Hepatocyte (in vitro differentiated cells): ENCODE measurements at regions not wholly inside any gene's neighbourhood (a gene's known extent, or its start where the extent isn't known, plus 50 kb on each side); places are given as distances from the start of the nearest gene placed in this dataset.

Experiments
- CTCF ChIP-seq: fragments of 200-600 bp; sonication (generic); IDR thresholded peaks from 2 replicates; pipeline ENCODE4 v1.5.1; 2016; ENCODE audit warnings: antibody characterized with exemption, mild to moderate bottlenecking; ENCODE audit not compliant: poor library complexity
- EZH2 ChIP-seq: fragments of 200-600 bp; sonication (generic); IDR thresholded peaks from 2 replicates; pipeline ENCODE4 v1.6.1; 2016; ENCODE audit warnings: antibody characterized with exemption, mild to moderate bottlenecking, borderline replicate concordance
- EZH2phosphoT487 ChIP-seq: fragments of 200-600 bp; sonication (generic); IDR thresholded peaks from one replicate; pipeline ENCODE4 v1.6.1; 2018; ENCODE audit warnings: antibody characterized with exemption, mild to moderate bottlenecking, low read depth, moderate library complexity; ENCODE audit not compliant: unreplicated experiment, severe bottlenecking

- TF ChIP-seq CTCF (no peak), EZH2 (no peak), EZH2phosphoT487 (no peak)
Observed at GRCh38 chr7:85974176-85974575, 669.5 kb upstream of the GRM3 start.
